H1 (cell line): ENCODE measurements at regions not wholly inside any gene's neighbourhood (a gene's known extent, or its start where the extent isn't known, plus 50 kb on each side); places are given as distances from the start of the nearest gene placed in this dataset.

Experiments used
- ASH2L ChIP-seq: fragments of 200-600, 300-600 bp; sonication (generic); IDR thresholded peaks from one replicate; pipeline ENCODE4 v1.7.1; 2017; ENCODE audit warnings: low read length
- CBX8 ChIP-seq: fragments of 300-800, 300-1000 bp; sonication (generic); IDR thresholded peaks from 2 replicates; pipeline ENCODE4 v1.7.1; 2016; ENCODE audit warnings: low read depth, low read length, borderline replicate concordance
- CHD7 ChIP-seq: fragments of 300-600 bp; sonication (generic); IDR thresholded peaks from 2 replicates; pipeline ENCODE4 v1.7.1; 2012; ENCODE audit warnings: low read length, moderate library complexity, mild to moderate bottlenecking, inconsistent platforms; ENCODE audit not compliant: insufficient replicate concordance
- KDM1A ChIP-seq: fragments of 200-600, 300-600 bp; sonication (generic); IDR thresholded peaks from 2 replicates; pipeline ENCODE4 v1.7.1; 2016; ENCODE audit warnings: mild to moderate bottlenecking, low read length, borderline replicate concordance
- KDM5A ChIP-seq: fragments of 200-600 bp; IDR thresholded peaks from 2 replicates; pipeline ENCODE4 v1.7.1; 2012; ENCODE audit warnings: mild to moderate bottlenecking, low read length, inconsistent platforms, mixed read lengths
- USF2 ChIP-seq: IDR thresholded peaks from 2 replicates; pipeline ENCODE4 v1.6.1; 2011; ENCODE audit warnings: low read length, improper control_type of control experiment
- YY1 ChIP-seq: IDR thresholded peaks from 2 replicates; pipeline ENCODE4 v1.6.1; 2011; ENCODE audit warnings: low read depth, mild to moderate bottlenecking, low read length

GRCh38 chr3:81839504-81840094 lies 78.2 kb upstream of the GBE1 start (continued):
- TF ChIP-seq CHD7 (no peak), ASH2L (no peak), YY1 (no peak), KDM1A (no peak), KDM5A (no peak), CBX8 (no peak), USF2 (no peak)
- TF ChIP-seq, all 59 proteins: peak for 0
